Nephron progenitor cell (in vitro differentiated cells): ENCODE measurements at regions not wholly inside any gene's neighbourhood (a gene's known extent, or its start where the extent isn't known, plus 50 kb on each side); places are given as distances from the start of the nearest gene placed in this dataset.

Experiments used
- DNase-seq: peaks from one replicate; pipeline ENCODE4 v3.0.0; 2021
- H3K27ac Mint-ChIP-seq: 2 replicates; pipeline ENCODE4 v1.8.0; 2021; ENCODE audit warnings: mild to moderate bottlenecking, moderate library complexity, mixed read lengths
- H3K27me3 Mint-ChIP-seq: 2 replicates; pipeline ENCODE4 v1.8.0; 2021; ENCODE audit warnings: mild to moderate bottlenecking, low read depth, mixed read lengths; ENCODE audit not compliant: poor library complexity
- H3K36me3 Mint-ChIP-seq: 2 replicates; pipeline ENCODE4 v1.8.0; 2021; ENCODE audit warnings: low read depth, mixed read lengths
- H3K4me1 Mint-ChIP-seq: 2 replicates; pipeline ENCODE4 v1.8.0; 2021; ENCODE audit warnings: mixed read lengths
- H3K4me3 Mint-ChIP-seq: 2 replicates; pipeline ENCODE4 v1.8.0; 2021; ENCODE audit warnings: mild to moderate bottlenecking, moderate library complexity, mixed read lengths
- H3K9me3 Mint-ChIP-seq: 2 replicates; pipeline ENCODE4 v1.8.0; 2021; ENCODE audit warnings: mild to moderate bottlenecking, moderate library complexity, mixed read lengths
- CTCF ChIP-seq: fragments of 200-600 bp; sonication (generic); IDR thresholded peaks from 2 replicates; pipeline ENCODE4 v1.5.0; 2021; ENCODE audit warnings: antibody characterized with exemption

DNA sequence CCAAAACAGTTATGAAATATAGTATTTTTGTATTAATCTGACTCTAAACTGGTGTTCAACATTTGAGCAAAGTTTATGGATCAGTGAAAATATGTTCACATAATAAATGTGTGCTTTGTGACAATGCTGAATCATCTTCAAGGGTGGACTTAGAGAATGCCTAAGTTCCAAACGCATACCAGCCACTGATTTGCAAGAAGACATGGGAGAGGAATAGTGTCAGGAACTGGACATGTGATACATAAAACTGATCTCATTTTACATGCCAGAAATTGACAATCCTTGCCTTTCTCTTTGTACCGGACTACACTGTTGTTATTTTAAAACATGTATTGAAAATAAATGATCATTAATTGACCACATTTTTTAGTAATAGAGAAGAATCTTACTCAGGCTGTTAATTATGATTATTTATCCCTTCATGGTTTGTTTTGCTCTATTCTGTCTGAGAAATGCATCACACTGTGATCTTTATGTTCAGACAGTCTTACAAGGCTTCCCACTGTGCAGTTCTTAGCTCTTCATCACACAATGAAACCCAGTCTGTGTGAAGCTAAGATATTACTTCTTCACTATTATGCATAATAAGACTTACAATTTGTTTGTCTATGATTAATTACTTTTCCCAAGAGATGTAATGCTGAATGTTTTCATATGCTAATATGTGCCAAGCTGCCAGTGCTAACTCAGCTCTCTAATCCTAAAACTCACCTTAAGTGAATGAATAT lies 1180.6 kb upstream of the CDH8 start:
- no peak overlapping the region for H3K4me3 Mint-ChIP-seq
- no peaks in the 10 kb centered on the region for H3K27me3 Mint-ChIP-seq
- peaks cover under 1% of the 10 kb centered on the region for H3K9me3 Mint-ChIP-seq
- no peaks in the 10 kb centered on the region for H3K4me1 Mint-ChIP-seq
- no peaks in the 10 kb centered on the region for H3K36me3 Mint-ChIP-seq
- H3K27ac Mint-ChIP-seq, result no peak overlapping the region
- TF ChIP-seq CTCF, result no peak
- DNase-seq, result no peak

GRCh38 chr16:63201851-63202250 lies 1165.6 kb upstream of the CDH8 start:
- TF ChIP-seq CTCF, result no peak
- H3K27ac Mint-ChIP-seq, result no peak overlapping the region
- H3K36me3 Mint-ChIP-seq, result no peaks in the 10 kb centered on the region
- no peaks in the 10 kb centered on the region for H3K9me3 Mint-ChIP-seq
- no peaks in the 10 kb centered on the region for H3K4me1 Mint-ChIP-seq
- DNase-seq, result no peak
- H3K27me3 Mint-ChIP-seq, result no peaks in the 10 kb centered on the region
- H3K4me3 Mint-ChIP-seq, result no peak overlapping the region

GRCh38 chr16:63200940-63201339 lies 1164.7 kb upstream of the CDH8 start:
- H3K4me3 Mint-ChIP-seq, result no peak overlapping the region
- no peak for TF ChIP-seq CTCF
- no peaks in the 10 kb centered on the region for H3K9me3 Mint-ChIP-seq
- no peaks in the 10 kb centered on the region for H3K27me3 Mint-ChIP-seq
- H3K27ac Mint-ChIP-seq, result no peak overlapping the region
- H3K36me3 Mint-ChIP-seq, result no peaks in the 10 kb centered on the region
- DNase-seq, result no peak
- H3K4me1 Mint-ChIP-seq, result no peaks in the 10 kb centered on the region

DNA sequence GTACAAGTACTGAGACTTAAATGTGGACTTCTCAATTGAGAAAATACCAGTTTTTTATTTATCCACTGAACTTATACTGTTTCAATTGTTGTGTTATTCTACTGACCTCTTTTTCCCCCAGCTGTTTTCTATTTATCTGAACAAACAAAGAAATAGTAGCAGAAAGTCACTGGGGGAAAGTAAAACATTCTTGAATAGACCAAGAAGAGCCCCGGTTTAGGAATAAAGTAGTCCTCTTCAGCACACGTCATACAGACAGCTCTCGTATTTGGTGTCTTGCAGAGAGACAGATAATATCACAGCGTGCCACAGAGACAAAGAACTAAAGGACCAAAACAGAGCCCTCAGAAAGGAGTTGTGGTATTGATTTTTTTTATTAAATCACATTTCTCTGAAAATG lies 1159.1 kb upstream of the CDH8 start:
- H3K27me3 Mint-ChIP-seq, result no peaks in the 10 kb centered on the region
- no peaks in the 10 kb centered on the region for H3K36me3 Mint-ChIP-seq
- no peak for DNase-seq
- H3K4me3 Mint-ChIP-seq, result no peak overlapping the region
- no peaks in the 10 kb centered on the region for H3K9me3 Mint-ChIP-seq
- TF ChIP-seq CTCF, result no peak
- peaks cover 6% of the 10 kb centered on the region for H3K4me1 Mint-ChIP-seq
- H3K27ac Mint-ChIP-seq, result no peak overlapping the region

GRCh38 chr16:63192980-63193379 lies 1156.7 kb upstream of the CDH8 start:
- TF ChIP-seq CTCF, result no peak
- H3K4me1 Mint-ChIP-seq, result peaks cover 6% of the 10 kb centered on the region
- H3K27ac Mint-ChIP-seq, result no peak overlapping the region
- no peaks in the 10 kb centered on the region for H3K9me3 Mint-ChIP-seq
- no peak overlapping the region for H3K4me3 Mint-ChIP-seq
- no peak for DNase-seq
- no peaks in the 10 kb centered on the region for H3K36me3 Mint-ChIP-seq
- H3K27me3 Mint-ChIP-seq, result no peaks in the 10 kb centered on the region

GRCh38 chr16:63188086-63188771 lies 1152.0 kb upstream of the CDH8 start:
- Mint-ChIP-seq H3K4me3 (no peak overlapping the region), H3K9me3 (no peaks in the 10 kb centered on the region), H3K27ac (no peak overlapping the region), H3K27me3 (no peaks in the 10 kb centered on the region), H3K36me3 (no peaks in the 10 kb centered on the region), H3K4me1 (peaks cover 6% of the 10 kb centered on the region)
- DNase-seq, result no peak
- no peak for TF ChIP-seq CTCF
